ENCODE measurements at regions not wholly inside any gene's neighbourhood (a gene's known extent, or its start where the extent isn't known, plus 50 kb on each side); places are given as distances from the start of the nearest gene placed in this dataset.

- no peaks in the 10 kb centered on the region for H3K4me1 ChIP-seq
- no peak overlapping the region for H3K4me3 ChIP-seq (ENCODE audit: low read depth, low read length)
- Mint-ChIP-seq H3K4me1 (ENCODE audit: low read depth, unreplicated experiment) (no peaks in the 10 kb centered on the region), H3K9me3 (ENCODE audit: unreplicated experiment) (no peaks in the 10 kb centered on the region), H3K36me3 (ENCODE audit: insufficient read depth, unreplicated experiment) (no peaks in the 10 kb centered on the region), H3K4me3 (ENCODE audit: unreplicated experiment) (no peak overlapping the region), H3K27me3 (ENCODE audit: insufficient read depth, unreplicated experiment) (no peaks in the 10 kb centered on the region), H3K27ac (ENCODE audit: unreplicated experiment) (no peak overlapping the region)
- H3K9me3 ChIP-seq, result no peaks in the 10 kb centered on the region
- DNase-seq, result no peak
- no peaks in the 10 kb centered on the region for H3K36me3 ChIP-seq (ENCODE audit: control insufficient read depth, insufficient read depth, low read length)
- CTCF ChIA-PET, result no interaction called here
- no peaks in the 10 kb centered on the region for H3K27me3 ChIP-seq (replicated peaks; ENCODE audit: control insufficient read depth, insufficient read depth, low read length)
- intact Hi-C loops (cut with micrococcal nuclease; ENCODE audit: unreplicated experiment), result no loop called here
- no TSS peak for BruUV-seq (replicated peaks)
- TF ChIP-seq CTCF (IDR thresholded peaks at IDR 0.05; ENCODE audit: insufficient read depth in 1 of 2, low read depth in 1 of 2, low read length in 1 of 2, severe bottlenecking in 1 of 2, unreplicated experiment in 1 of 2), result no peak
- POLR2A ChIA-PET, result no interaction called here
These were observed 563.5 kb upstream of the TBL1XR1 start for GRCh38 chr3:177760803-177761202.

- H3K36me3 Mint-ChIP-seq (ENCODE audit: insufficient read depth, unreplicated experiment), result no peaks in the 10 kb centered on the region
- no peak overlapping the region for H3K4me3 ChIP-seq (ENCODE audit: low read depth, low read length)
These were observed 567.2 kb upstream of the TBL1XR1 start for GRCh38 chr3:177764377-177764912.

GRCh38 chr3:177764933-177765332 lies 567.7 kb upstream of the TBL1XR1 start:
- CTCF ChIA-PET, result no interaction called here
- no peaks in the 10 kb centered on the region for H3K9me3 Mint-ChIP-seq (ENCODE audit: unreplicated experiment)

More at GRCh38 chr3:177764377-177764912, 567.2 kb upstream of the TBL1XR1 start:
- H3K27me3 ChIP-seq (replicated peaks; ENCODE audit: control insufficient read depth, insufficient read depth, low read length), result no peaks in the 10 kb centered on the region
- no peak for DNase-seq
- Mint-ChIP-seq H3K27me3 (ENCODE audit: insufficient read depth, unreplicated experiment) (no peaks in the 10 kb centered on the region), H3K4me3 (ENCODE audit: unreplicated experiment) (no peak overlapping the region), H3K27ac (ENCODE audit: unreplicated experiment) (no peak overlapping the region), H3K4me1 (ENCODE audit: low read depth, unreplicated experiment) (no peaks in the 10 kb centered on the region), H3K9me3 (ENCODE audit: unreplicated experiment) (no peaks in the 10 kb centered on the region)
- H3K4me1 ChIP-seq, result no peaks in the 10 kb centered on the region
- intact Hi-C loops (cut with micrococcal nuclease; ENCODE audit: unreplicated experiment), result no loop called here
- POLR2A ChIA-PET, result no interaction called here
- H3K9me3 ChIP-seq, result no peaks in the 10 kb centered on the region
- no peaks in the 10 kb centered on the region for H3K36me3 ChIP-seq (ENCODE audit: control insufficient read depth, insufficient read depth, low read length)
- TF ChIP-seq CTCF (IDR thresholded peaks at IDR 0.05; ENCODE audit: insufficient read depth in 1 of 2, low read depth in 1 of 2, low read length in 1 of 2, severe bottlenecking in 1 of 2, unreplicated experiment in 1 of 2), result no peak
- no TSS peak for BruUV-seq (replicated peaks)
- CTCF ChIA-PET, result no interaction called here

More at GRCh38 chr3:177764933-177765332, 567.7 kb upstream of the TBL1XR1 start:
- H3K27me3 Mint-ChIP-seq (ENCODE audit: insufficient read depth, unreplicated experiment), result no peaks in the 10 kb centered on the region
- no peaks in the 10 kb centered on the region for H3K36me3 Mint-ChIP-seq (ENCODE audit: insufficient read depth, unreplicated experiment)
- no peaks in the 10 kb centered on the region for H3K27me3 ChIP-seq (replicated peaks; ENCODE audit: control insufficient read depth, insufficient read depth, low read length)
- H3K36me3 ChIP-seq (ENCODE audit: control insufficient read depth, insufficient read depth, low read length), result no peaks in the 10 kb centered on the region
- H3K4me1 Mint-ChIP-seq (ENCODE audit: low read depth, unreplicated experiment), result no peaks in the 10 kb centered on the region
- DNase-seq, result no peak
- H3K4me1 ChIP-seq, result no peaks in the 10 kb centered on the region
- H3K4me3 Mint-ChIP-seq (ENCODE audit: unreplicated experiment), result no peak overlapping the region
- H3K4me3 ChIP-seq (ENCODE audit: low read depth, low read length), result no peak overlapping the region
- no peak for TF ChIP-seq CTCF (IDR thresholded peaks at IDR 0.05; ENCODE audit: insufficient read depth in 1 of 2, low read depth in 1 of 2, low read length in 1 of 2, severe bottlenecking in 1 of 2, unreplicated experiment in 1 of 2)
- POLR2A ChIA-PET, result no interaction called here
- H3K27ac Mint-ChIP-seq (ENCODE audit: unreplicated experiment), result no peak overlapping the region
- intact Hi-C loops (cut with micrococcal nuclease; ENCODE audit: unreplicated experiment), result no loop called here
- H3K9me3 ChIP-seq, result no peaks in the 10 kb centered on the region
- BruUV-seq (replicated peaks), result no TSS peak

Data from Caco-2 (cell line).